HepG2 (cell line): ENCODE measurements at regions not wholly inside any gene's neighbourhood (a gene's known extent, or its start where the extent isn't known, plus 50 kb on each side); places are given as distances from the start of the nearest gene placed in this dataset.

Experiments
- ESRRA ChIP-seq: sonication (generic); formaldehyde crosslinking; IDR thresholded peaks from 2 replicates; pipeline ENCODE4 v1.5.1; 2020; ENCODE audit warnings: mild to moderate bottlenecking, low read depth, missing genetic modification reagents
- FOXJ3 ChIP-seq: sonication (generic); formaldehyde crosslinking; IDR thresholded peaks from 2 replicates; pipeline ENCODE4 v1.4.0; 2020; ENCODE audit warnings: missing genetic modification reagents, mild to moderate bottlenecking, borderline replicate concordance
- MXI1 ChIP-seq: IDR thresholded peaks from 3 replicates; pipeline ENCODE4 v1.6.1; 2012; ENCODE audit warnings: low read depth, low read length, inconsistent platforms, borderline replicate concordance
- NR2C2 ChIP-seq: sonication (generic); formaldehyde crosslinking; IDR thresholded peaks from 2 replicates; pipeline ENCODE4 v1.4.0; 2020; ENCODE audit warnings: missing genetic modification reagents, mild to moderate bottlenecking, moderate library complexity, borderline replicate concordance
- PHF5A ChIP-seq: IDR thresholded peaks from one replicate; pipeline ENCODE4 v1.6.1; 2018; ENCODE audit warnings: low read depth, missing genetic modification reagents; ENCODE audit not compliant: unreplicated experiment
- REPIN1 ChIP-seq: sonication (generic); formaldehyde crosslinking; IDR thresholded peaks from 2 replicates; pipeline ENCODE4 v1.8.0; 2022; ENCODE audit warnings: missing genetic modification reagents, low read depth, mild to moderate bottlenecking, borderline replicate concordance
- RXRB ChIP-seq: IDR thresholded peaks from 2 replicates; pipeline ENCODE4 v1.6.1; 2016; ENCODE audit warnings: borderline replicate concordance, missing genetic modification reagents, missing compliant biosample characterization
- SMAD1 ChIP-seq: sonication (generic); formaldehyde crosslinking; IDR thresholded peaks from 2 replicates; pipeline ENCODE4 v1.4.0; 2020; ENCODE audit warnings: missing genetic modification reagents, low read depth, mild to moderate bottlenecking, borderline replicate concordance
- SP2 ChIP-seq: sonication (generic); formaldehyde crosslinking; IDR thresholded peaks from 2 replicates; pipeline ENCODE4 v1.5.1; 2020; ENCODE audit warnings: mild to moderate bottlenecking, missing genetic modification reagents
- SRSF4 ChIP-seq: fragments of 200-400 bp; formaldehyde crosslinking; IDR thresholded peaks from one replicate; pipeline ENCODE4 v1.6.1; 2018; ENCODE audit warnings: mild to moderate bottlenecking, low read depth, low read length, moderate library complexity; ENCODE audit not compliant: poor library complexity, severe bottlenecking
- STAG1 ChIP-seq: sonication (generic); formaldehyde crosslinking; IDR thresholded peaks from 2 replicates; pipeline ENCODE4 v1.4.0; 2020; ENCODE audit warnings: missing genetic modification reagents
- XRCC5 ChIP-seq: fragments of 200-400 bp; formaldehyde crosslinking; optimal IDR thresholded peaks from 2 replicates; pipeline ENCODE3; 2017; ENCODE audit warnings: mild to moderate bottlenecking, low read length
- ZBTB7A ChIP-seq: sonication (generic); formaldehyde crosslinking; IDR thresholded peaks from 2 replicates; pipeline ENCODE4 v1.8.0; 2022; ENCODE audit warnings: mild to moderate bottlenecking, missing genetic modification reagents
- ZIK1 ChIP-seq: sonication (generic); formaldehyde crosslinking; IDR thresholded peaks from 2 replicates; pipeline ENCODE4 v1.5.0; 2020; ENCODE audit warnings: mild to moderate bottlenecking, low read depth, missing genetic modification reagents, borderline replicate concordance
- ZNF274 ChIP-seq: sonication (generic); formaldehyde crosslinking; IDR thresholded peaks from 2 replicates; pipeline ENCODE4 v1.5.1; 2020; ENCODE audit warnings: mild to moderate bottlenecking, missing genetic modification reagents
- ZNF451 ChIP-seq: sonication (generic); formaldehyde crosslinking; IDR thresholded peaks from 2 replicates; pipeline ENCODE4 v1.5.0; 2020; ENCODE audit warnings: mild to moderate bottlenecking, missing genetic modification reagents
- ZSCAN31 ChIP-seq: sonication (generic); formaldehyde crosslinking; IDR thresholded peaks from 2 replicates; pipeline ENCODE4 v1.5.0; 2020; ENCODE audit warnings: low read depth, mild to moderate bottlenecking, missing genetic modification reagents
- ZSCAN9 ChIP-seq: IDR thresholded peaks from 2 replicates; pipeline ENCODE4 v1.6.1; 2016; ENCODE audit warnings: borderline replicate concordance
- TF ChIP-seq, protein P1 (sequence below): sonication (generic); formaldehyde crosslinking; IDR thresholded peaks from 2 replicates; pipeline ENCODE4 v1.8.0; 2022; ENCODE audit warnings: low read depth, missing genetic modification reagents
- TF ChIP-seq, protein P2 (sequence below): sonication (generic); IDR thresholded peaks from 2 replicates; pipeline ENCODE4 v1.6.1; 2016; ENCODE audit warnings: low read depth, borderline replicate concordance
- TF ChIP-seq, protein P3 (sequence below): sonication (generic); formaldehyde crosslinking; IDR thresholded peaks from 2 replicates; pipeline ENCODE4 v1.4.0; 2020; ENCODE audit warnings: mild to moderate bottlenecking, missing genetic modification reagents
- TF ChIP-seq, protein P4 (sequence below): sonication (generic); formaldehyde crosslinking; IDR thresholded peaks from 2 replicates; pipeline ENCODE4 v1.4.0; 2020; ENCODE audit warnings: mild to moderate bottlenecking, missing genetic modification reagents

DNA sequence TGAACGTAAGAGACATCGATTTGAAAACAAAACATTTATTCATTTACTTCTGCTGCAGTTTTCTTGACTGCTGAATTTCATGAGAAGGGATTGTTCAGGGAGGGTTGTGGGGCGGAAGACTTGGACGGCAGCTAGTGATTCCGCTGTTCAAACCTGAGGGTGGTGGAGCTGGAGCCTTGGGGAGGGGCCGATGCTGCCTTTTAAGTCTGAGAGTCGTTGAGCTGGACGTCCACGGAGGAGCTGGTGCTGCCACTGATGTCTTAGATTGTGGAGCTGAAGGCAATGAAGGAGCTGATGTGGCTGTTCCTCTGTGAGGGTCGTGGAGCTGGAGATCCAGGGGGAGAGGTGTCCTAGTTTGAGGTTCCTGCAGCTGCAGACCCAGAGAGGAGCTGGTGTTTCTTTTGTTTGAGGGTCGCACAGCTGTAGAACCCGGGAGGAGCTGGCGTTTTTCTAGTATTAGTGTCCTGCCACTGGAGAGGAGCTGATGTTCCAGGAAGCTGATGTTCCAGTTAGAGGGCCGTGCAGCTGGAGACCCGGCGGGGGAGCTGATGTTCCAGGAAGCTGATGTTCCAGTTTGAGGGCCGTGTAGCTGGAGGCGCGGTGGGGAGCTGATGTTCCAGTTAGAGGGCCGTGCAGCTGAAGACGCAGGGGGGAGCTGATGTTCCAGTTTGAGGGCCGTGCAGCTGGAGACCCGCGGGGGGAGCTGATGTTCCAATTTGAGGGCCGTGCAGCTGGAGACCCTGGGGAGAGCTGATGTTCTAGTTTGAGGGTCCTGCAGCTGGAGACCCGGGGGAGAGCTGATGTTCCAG lies 150.9 kb downstream of the RTP5 start (continued):
- TF ChIP-seq, protein P1, sequence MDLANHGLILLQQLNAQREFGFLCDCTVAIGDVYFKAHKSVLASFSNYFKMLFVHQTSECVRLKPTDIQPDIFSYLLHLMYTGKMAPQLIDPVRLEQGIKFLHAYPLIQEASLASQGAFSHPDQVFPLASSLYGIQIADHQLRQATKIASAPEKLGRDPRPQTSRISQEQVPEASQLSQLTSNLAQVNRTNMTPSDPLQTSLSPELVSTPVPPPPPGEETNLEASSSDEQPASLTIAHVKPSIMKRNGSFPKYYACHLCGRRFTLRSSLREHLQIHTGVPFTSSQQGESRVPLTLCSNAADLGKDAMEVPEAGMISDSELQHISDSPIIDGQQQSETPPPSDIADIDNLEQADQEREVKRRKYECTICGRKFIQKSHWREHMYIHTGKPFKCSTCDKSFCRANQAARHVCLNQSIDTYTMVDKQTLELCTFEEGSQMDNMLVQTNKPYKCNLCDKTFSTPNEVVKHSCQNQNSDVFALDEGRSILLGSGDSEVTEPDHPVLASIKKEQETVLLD (CRISPR knock-in tag) = no peak
- TF ChIP-seq SMAD1 (CRISPR knock-in tag) (peak; percentile 72; the same call in 1 of the 2 replicates), MXI1 (no peak), ZIK1 (no peak), ESRRA (CRISPR knock-in tag) (peak; percentile 26; the same call in 1 of the 2 replicates), SRSF4 (no peak), XRCC5 (peak; percentile 86), NR2C2 (CRISPR knock-in tag) (0 out of 2 replicates have a peak, but pooled peaks have one; percentile 39), REPIN1 (CRISPR knock-in tag) (no peak), ZNF274 (no peak; the same call in 1 of the 2 replicates), SP2 (CRISPR knock-in tag) (no peak), ZSCAN9 (CRISPR knock-in tag) (no peak), RXRB (CRISPR knock-in tag) (no peak), ZNF451 (CRISPR knock-in tag) (no peak), ZBTB7A (CRISPR knock-in tag) (peak; percentile 65), FOXJ3 (CRISPR knock-in tag) (no peak), STAG1 (CRISPR knock-in tag) (peak; percentile 73), ZSCAN31 (no peak), PHF5A (CRISPR knock-in tag) (no peak)
- TF ChIP-seq, protein P2, sequence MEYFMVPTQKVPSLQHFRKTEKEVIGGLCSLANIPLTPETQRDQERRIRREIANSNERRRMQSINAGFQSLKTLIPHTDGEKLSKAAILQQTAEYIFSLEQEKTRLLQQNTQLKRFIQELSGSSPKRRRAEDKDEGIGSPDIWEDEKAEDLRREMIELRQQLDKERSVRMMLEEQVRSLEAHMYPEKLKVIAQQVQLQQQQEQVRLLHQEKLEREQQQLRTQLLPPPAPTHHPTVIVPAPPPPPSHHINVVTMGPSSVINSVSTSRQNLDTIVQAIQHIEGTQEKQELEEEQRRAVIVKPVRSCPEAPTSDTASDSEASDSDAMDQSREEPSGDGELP = peak; percentile 54; the same call in 1 of the 2 replicates
- TF ChIP-seq, protein P3, sequence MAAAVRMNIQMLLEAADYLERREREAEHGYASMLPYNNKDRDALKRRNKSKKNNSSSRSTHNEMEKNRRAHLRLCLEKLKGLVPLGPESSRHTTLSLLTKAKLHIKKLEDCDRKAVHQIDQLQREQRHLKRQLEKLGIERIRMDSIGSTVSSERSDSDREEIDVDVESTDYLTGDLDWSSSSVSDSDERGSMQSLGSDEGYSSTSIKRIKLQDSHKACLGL (CRISPR knock-in tag) = no peak
- TF ChIP-seq, protein P4, sequence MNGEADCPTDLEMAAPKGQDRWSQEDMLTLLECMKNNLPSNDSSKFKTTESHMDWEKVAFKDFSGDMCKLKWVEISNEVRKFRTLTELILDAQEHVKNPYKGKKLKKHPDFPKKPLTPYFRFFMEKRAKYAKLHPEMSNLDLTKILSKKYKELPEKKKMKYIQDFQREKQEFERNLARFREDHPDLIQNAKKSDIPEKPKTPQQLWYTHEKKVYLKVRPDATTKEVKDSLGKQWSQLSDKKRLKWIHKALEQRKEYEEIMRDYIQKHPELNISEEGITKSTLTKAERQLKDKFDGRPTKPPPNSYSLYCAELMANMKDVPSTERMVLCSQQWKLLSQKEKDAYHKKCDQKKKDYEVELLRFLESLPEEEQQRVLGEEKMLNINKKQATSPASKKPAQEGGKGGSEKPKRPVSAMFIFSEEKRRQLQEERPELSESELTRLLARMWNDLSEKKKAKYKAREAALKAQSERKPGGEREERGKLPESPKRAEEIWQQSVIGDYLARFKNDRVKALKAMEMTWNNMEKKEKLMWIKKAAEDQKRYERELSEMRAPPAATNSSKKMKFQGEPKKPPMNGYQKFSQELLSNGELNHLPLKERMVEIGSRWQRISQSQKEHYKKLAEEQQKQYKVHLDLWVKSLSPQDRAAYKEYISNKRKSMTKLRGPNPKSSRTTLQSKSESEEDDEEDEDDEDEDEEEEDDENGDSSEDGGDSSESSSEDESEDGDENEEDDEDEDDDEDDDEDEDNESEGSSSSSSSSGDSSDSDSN (CRISPR knock-in tag) = peak; percentile 68
